ENCODE measurements at regions not wholly inside any gene's neighbourhood (a gene's known extent, or its start where the extent isn't known, plus 50 kb on each side); places are given as distances from the start of the nearest gene placed in this dataset.
A peak's percentile ranks its signal among the peaks of the same experiment; 100 is the strongest.

- H3K4me3 ChIP-seq (replicated peaks in 1 of 2; ENCODE audit: low read depth in 2 of 2, low read length in 2 of 2): no peak overlapping the region
- DNase-seq (ENCODE audit: low read depth in 2 of 2): peak; percentile 56 to 87
- no peak for TF ChIP-seq CTCF (IDR thresholded peaks at IDR 0.05; ENCODE audit: low read depth, low read length)
Measured at GRCh38 chr20:23147964-23148730, 62.0 kb upstream of the CD93 start.

- H3K4me3 ChIP-seq (replicated peaks in 1 of 2; ENCODE audit: low read depth in 2 of 2, low read length in 2 of 2): no peak overlapping the region
- TF ChIP-seq CTCF (IDR thresholded peaks at IDR 0.05; ENCODE audit: low read depth, low read length): no peak
- no peak for DNase-seq (ENCODE audit: low read depth in 2 of 2)
Measured at GRCh38 chr20:23147647-23147963, 61.5 kb upstream of the CD93 start.

DNA sequence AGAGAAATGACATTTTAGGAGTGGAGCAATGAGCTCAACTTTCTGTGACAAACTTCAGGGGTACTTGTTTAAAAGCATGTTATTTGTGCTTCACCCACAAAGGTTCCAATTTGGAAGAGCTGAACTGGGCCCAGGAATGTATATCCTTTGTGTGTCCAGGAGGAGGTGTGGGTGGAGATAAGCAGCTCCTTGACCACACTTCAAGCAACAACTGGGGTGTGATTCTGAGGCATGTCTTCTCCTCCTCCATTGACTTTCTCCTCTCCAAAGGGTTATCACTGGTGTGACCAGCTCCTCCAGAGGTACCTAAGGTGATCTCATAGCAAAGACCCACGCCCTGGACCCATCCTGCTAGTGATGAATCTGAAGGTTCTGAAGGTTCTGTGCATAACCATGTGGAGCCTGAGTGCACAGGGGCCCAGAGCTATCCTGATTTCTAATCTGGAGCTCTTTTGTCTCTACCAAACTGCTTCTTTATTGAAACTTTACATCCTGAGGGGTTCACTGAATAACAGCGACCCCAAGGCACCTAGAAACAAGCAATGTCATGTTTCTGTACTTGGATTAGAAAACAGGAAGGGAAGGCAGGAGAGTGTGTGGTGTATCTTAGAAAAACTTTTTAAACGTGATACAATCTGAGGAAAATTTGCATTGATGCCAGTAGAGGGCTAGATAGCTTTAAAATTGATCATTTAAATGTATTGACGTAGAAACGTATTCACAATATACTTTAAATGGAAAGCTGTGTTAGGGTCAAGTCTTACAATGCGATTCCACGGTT lies 60.9 kb upstream of the CD93 start:
- TF ChIP-seq CTCF (IDR thresholded peaks at IDR 0.05; ENCODE audit: low read depth, low read length): no peak
- DNase-seq (ENCODE audit: low read depth in 2 of 2): no peak
- no peak overlapping the region for H3K4me3 ChIP-seq (replicated peaks in 1 of 2; ENCODE audit: low read depth in 2 of 2, low read length in 2 of 2)

GRCh38 chr20:23146181-23146580 lies 60.1 kb upstream of the CD93 start:
- no peak for DNase-seq (ENCODE audit: low read depth in 2 of 2)
- H3K4me3 ChIP-seq (replicated peaks in 1 of 2; ENCODE audit: low read depth in 2 of 2, low read length in 2 of 2): no peak overlapping the region
- TF ChIP-seq CTCF (IDR thresholded peaks at IDR 0.05; ENCODE audit: low read depth, low read length): no peak

DNA sequence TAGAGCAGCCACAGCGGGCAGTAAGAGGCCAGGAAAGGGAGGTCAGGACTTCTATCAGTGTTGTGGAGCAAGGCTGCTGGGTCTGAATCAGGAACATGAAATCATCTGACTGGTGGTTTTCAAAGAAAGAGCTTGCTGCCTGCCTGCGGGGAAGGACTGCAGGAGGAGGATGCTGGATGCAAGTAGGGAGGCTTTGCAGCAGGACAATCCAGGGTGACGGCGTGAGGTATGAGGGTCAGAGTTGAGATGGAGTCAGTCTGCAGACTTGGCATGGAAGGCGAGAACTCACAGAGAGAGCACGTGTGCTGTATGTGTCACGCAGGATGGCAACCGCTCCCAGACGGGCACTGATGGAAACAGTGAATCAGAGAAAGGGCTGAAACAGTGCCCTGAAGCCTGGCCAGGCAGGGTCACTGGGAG lies 59.2 kb upstream of the CD93 start:
- H3K4me3 ChIP-seq (replicated peaks in 1 of 2; ENCODE audit: low read depth in 2 of 2, low read length in 2 of 2): no peak overlapping the region
- DNase-seq (ENCODE audit: low read depth in 2 of 2): peak; percentile 72 to 91
- TF ChIP-seq CTCF (IDR thresholded peaks at IDR 0.05; ENCODE audit: low read depth, low read length): no peak

- no peak overlapping the region for H3K4me3 ChIP-seq (replicated peaks in 1 of 2; ENCODE audit: low read depth in 2 of 2, low read length in 2 of 2)
- no peak for DNase-seq (ENCODE audit: low read depth in 2 of 2)
- TF ChIP-seq CTCF (IDR thresholded peaks at IDR 0.05; ENCODE audit: low read depth, low read length): no peak
Measured at GRCh38 chr20:23144856-23145255, 58.7 kb upstream of the CD93 start.

Data from cardiac fibroblast (primary cell).